ENCODE measurements at regions not wholly inside any gene's neighbourhood (a gene's known extent, or its start where the extent isn't known, plus 50 kb on each side); places are given as distances from the start of the nearest gene placed in this dataset.

- no peak overlapping the region for H3K27ac Mint-ChIP-seq
- Histone ChIP-seq H3K4me3 (ENCODE audit: low read length) (no peak overlapping the region), H3K36me3 (ENCODE audit: control insufficient read depth, insufficient read depth, low read length) (no peaks in the 10 kb centered on the region), H3K27ac (ENCODE audit: low read length) (no peak overlapping the region), H3K27me3 (ENCODE audit: control insufficient read depth, insufficient read depth, low read length) (no peaks in the 10 kb centered on the region), H3K4me1 (ENCODE audit: control insufficient read depth, insufficient read depth, low read length) (no peaks in the 10 kb centered on the region), H3K9me3 (ENCODE audit: control insufficient read depth, insufficient read depth, low read length) (no peaks in the 10 kb centered on the region)
- DNase-seq (no peak), ATAC-seq (no peak)
- H3K9me3 Mint-ChIP-seq, result no peaks in the 10 kb centered on the region
- H3K36me3 Mint-ChIP-seq, result no peaks in the 10 kb centered on the region
- no peak overlapping the region for H3K4me3 Mint-ChIP-seq
- intact Hi-C loops (cut with micrococcal nuclease), result no loop called here
- WGBS (ENCODE audit: insufficient coverage), result no CpG with 5 or more reads among the region's 1 CpG
- no peaks in the 10 kb centered on the region for H3K4me1 Mint-ChIP-seq
- H3K27me3 Mint-ChIP-seq (ENCODE audit: low read depth in 2 of 2), result peaks cover 17 to 45% of the 10 kb centered on the region in 2 donors
- TF ChIP-seq CTCF (IDR thresholded peaks at IDR 0.05), result no peak
Observed at GRCh38 chr5:158014372-158014771, 155.4 kb upstream of the CLINT1 start.

GRCh38 chr5:158013939-158014338 is 155.0 kb upstream of the CLINT1 start:
- no peak overlapping the region for H3K27ac ChIP-seq (ENCODE audit: low read length)
- H3K36me3 Mint-ChIP-seq, result no peaks in the 10 kb centered on the region
- no peak for TF ChIP-seq CTCF (IDR thresholded peaks at IDR 0.05)
- no peak for DNase-seq
- no peak overlapping the region for H3K4me3 Mint-ChIP-seq
- ATAC-seq, result no peak
- H3K4me3 ChIP-seq (ENCODE audit: low read length), result no peak overlapping the region
- peaks cover 17 to 45% of the 10 kb centered on the region in 2 donors for H3K27me3 Mint-ChIP-seq (ENCODE audit: low read depth in 2 of 2)
- intact Hi-C loops (cut with micrococcal nuclease), result no loop called here
- H3K27me3 ChIP-seq (ENCODE audit: control insufficient read depth, insufficient read depth, low read length), result no peaks in the 10 kb centered on the region
- H3K4me1 Mint-ChIP-seq, result no peaks in the 10 kb centered on the region
- no peaks in the 10 kb centered on the region for H3K9me3 ChIP-seq (ENCODE audit: control insufficient read depth, insufficient read depth, low read length)
- H3K4me1 ChIP-seq (ENCODE audit: control insufficient read depth, insufficient read depth, low read length), result no peaks in the 10 kb centered on the region
- H3K9me3 Mint-ChIP-seq, result no peaks in the 10 kb centered on the region
- no peak overlapping the region for H3K27ac Mint-ChIP-seq
- WGBS (ENCODE audit: insufficient coverage), result 28% methylated on average over 5 of the region's 6 CpGs
- no peaks in the 10 kb centered on the region for H3K36me3 ChIP-seq (ENCODE audit: control insufficient read depth, insufficient read depth, low read length)

GRCh38 chr5:158013303-158013702 is 154.4 kb upstream of the CLINT1 start:
- Histone ChIP-seq H3K27me3 (ENCODE audit: control insufficient read depth, insufficient read depth, low read length) (no peaks in the 10 kb centered on the region), H3K4me1 (ENCODE audit: control insufficient read depth, insufficient read depth, low read length) (no peaks in the 10 kb centered on the region), H3K36me3 (ENCODE audit: control insufficient read depth, insufficient read depth, low read length) (no peaks in the 10 kb centered on the region), H3K9me3 (ENCODE audit: control insufficient read depth, insufficient read depth, low read length) (no peaks in the 10 kb centered on the region), H3K27ac (ENCODE audit: low read length) (no peak overlapping the region), H3K4me3 (ENCODE audit: low read length) (no peak overlapping the region)
- Mint-ChIP-seq H3K36me3 (no peaks in the 10 kb centered on the region), H3K27ac (no peak overlapping the region), H3K27me3 (ENCODE audit: low read depth in 2 of 2) (peaks cover 17 to 45% of the 10 kb centered on the region in 2 donors), H3K9me3 (no peaks in the 10 kb centered on the region), H3K4me3 (no peak overlapping the region), H3K4me1 (no peaks in the 10 kb centered on the region)
- ATAC-seq (no peak), DNase-seq (no peak)
- TF ChIP-seq CTCF (IDR thresholded peaks at IDR 0.05), result no peak
- intact Hi-C loops (cut with micrococcal nuclease), result no loop called here
- 55% methylated on average over 2 of the region's 4 CpGs for WGBS (ENCODE audit: insufficient coverage)

GRCh38 chr5:158011422-158011821 is 152.5 kb upstream of the CLINT1 start:
- intact Hi-C loops (cut with micrococcal nuclease), result no loop called here
- Histone ChIP-seq H3K27ac (ENCODE audit: low read length) (no peak overlapping the region), H3K27me3 (ENCODE audit: control insufficient read depth, insufficient read depth, low read length) (no peaks in the 10 kb centered on the region), H3K4me1 (ENCODE audit: control insufficient read depth, insufficient read depth, low read length) (no peaks in the 10 kb centered on the region), H3K9me3 (ENCODE audit: control insufficient read depth, insufficient read depth, low read length) (no peaks in the 10 kb centered on the region), H3K36me3 (ENCODE audit: control insufficient read depth, insufficient read depth, low read length) (no peaks in the 10 kb centered on the region), H3K4me3 (ENCODE audit: low read length) (no peak overlapping the region)
- DNase-seq (no peak), ATAC-seq (no peak)
- H3K27me3 Mint-ChIP-seq (ENCODE audit: low read depth in 2 of 2), result peaks cover 12 to 28% of the 10 kb centered on the region in 2 donors
- H3K4me3 Mint-ChIP-seq, result no peak overlapping the region
- no peak for TF ChIP-seq CTCF (IDR thresholded peaks at IDR 0.05)
- no peaks in the 10 kb centered on the region for H3K36me3 Mint-ChIP-seq
- no peak overlapping the region for H3K27ac Mint-ChIP-seq
- no peaks in the 10 kb centered on the region for H3K4me1 Mint-ChIP-seq
- no peaks in the 10 kb centered on the region for H3K9me3 Mint-ChIP-seq

Measured in natural killer cell (primary cell).